Astrocyte of the spinal cord (primary cell): ENCODE measurements at regions not wholly inside any gene's neighbourhood (a gene's known extent, or its start where the extent isn't known, plus 50 kb on each side); places are given as distances from the start of the nearest gene placed in this dataset.

Experiments used
- DNase-seq: peaks from one replicate; pipeline ENCODE4 v3.0.0; 2011; ENCODE audit warnings: low read depth, low spot score
- H3K4me3 ChIP-seq: 2 replicates; pipeline ENCODE4 v1.5.1; 2011; ENCODE audit warnings: low read depth, mild to moderate bottlenecking, low read length, moderate library complexity
- in situ Hi-C: cut with HindIII; loops from 2 replicates; pipeline ENCODE4 v1.10.0; 2017; ENCODE audit warnings: low sequenced_read_pairs
- TF ChIP-seq, protein P1 (sequence below): IDR thresholded peaks from 2 replicates; pipeline ENCODE4 v1.5.1; 2012; ENCODE audit warnings: low read depth, mild to moderate bottlenecking, low read length, inconsistent platforms

DNA sequence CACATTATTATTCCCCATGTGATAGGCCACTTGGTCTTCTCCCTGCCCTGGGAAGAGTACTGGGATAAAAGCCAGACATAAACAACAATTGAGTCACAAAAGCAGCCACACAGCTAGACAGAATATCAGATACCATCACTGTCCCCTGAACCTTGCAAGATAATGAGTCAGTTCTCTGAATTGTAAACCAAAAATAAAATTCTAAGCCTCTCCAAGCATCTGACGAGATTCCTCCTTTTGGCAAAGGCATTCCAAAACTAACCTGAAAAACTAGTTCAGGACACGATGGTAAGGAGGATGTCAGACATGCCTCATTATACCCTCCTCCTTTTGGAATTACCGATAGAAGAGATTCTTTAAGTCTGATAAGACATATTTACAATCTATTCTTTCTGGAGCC is 450.7 kb downstream of the HTR7 start:
- H3K4me3 ChIP-seq = no peak overlapping the region
- in situ Hi-C loops = no loop called here
- DNase-seq = peak; percentile 41
- TF ChIP-seq, protein P1, sequence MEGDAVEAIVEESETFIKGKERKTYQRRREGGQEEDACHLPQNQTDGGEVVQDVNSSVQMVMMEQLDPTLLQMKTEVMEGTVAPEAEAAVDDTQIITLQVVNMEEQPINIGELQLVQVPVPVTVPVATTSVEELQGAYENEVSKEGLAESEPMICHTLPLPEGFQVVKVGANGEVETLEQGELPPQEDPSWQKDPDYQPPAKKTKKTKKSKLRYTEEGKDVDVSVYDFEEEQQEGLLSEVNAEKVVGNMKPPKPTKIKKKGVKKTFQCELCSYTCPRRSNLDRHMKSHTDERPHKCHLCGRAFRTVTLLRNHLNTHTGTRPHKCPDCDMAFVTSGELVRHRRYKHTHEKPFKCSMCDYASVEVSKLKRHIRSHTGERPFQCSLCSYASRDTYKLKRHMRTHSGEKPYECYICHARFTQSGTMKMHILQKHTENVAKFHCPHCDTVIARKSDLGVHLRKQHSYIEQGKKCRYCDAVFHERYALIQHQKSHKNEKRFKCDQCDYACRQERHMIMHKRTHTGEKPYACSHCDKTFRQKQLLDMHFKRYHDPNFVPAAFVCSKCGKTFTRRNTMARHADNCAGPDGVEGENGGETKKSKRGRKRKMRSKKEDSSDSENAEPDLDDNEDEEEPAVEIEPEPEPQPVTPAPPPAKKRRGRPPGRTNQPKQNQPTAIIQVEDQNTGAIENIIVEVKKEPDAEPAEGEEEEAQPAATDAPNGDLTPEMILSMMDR = no peak

DNA sequence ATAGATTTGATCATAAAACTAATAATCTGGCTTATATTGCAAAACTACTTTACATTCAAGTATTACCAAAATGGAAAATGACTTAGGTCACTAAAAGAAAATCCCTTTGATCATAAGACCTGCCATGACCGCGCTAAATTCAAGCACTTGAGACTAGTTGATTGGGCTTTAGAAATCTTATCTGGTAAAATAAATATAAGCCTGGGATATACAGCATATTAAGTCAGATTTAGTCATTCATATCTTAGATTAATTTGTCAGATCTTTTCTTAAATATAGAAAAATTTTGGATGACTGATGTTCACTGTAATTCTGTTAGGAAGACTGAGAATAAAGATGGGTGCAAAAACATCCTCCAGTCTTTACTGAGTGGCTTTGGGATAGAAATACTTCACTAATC is 450.0 kb downstream of the HTR7 start:
- no peak for DNase-seq
- H3K4me3 ChIP-seq = no peak overlapping the region
- in situ Hi-C loops = no loop called here
- TF ChIP-seq, protein P1 = no peak

DNA sequence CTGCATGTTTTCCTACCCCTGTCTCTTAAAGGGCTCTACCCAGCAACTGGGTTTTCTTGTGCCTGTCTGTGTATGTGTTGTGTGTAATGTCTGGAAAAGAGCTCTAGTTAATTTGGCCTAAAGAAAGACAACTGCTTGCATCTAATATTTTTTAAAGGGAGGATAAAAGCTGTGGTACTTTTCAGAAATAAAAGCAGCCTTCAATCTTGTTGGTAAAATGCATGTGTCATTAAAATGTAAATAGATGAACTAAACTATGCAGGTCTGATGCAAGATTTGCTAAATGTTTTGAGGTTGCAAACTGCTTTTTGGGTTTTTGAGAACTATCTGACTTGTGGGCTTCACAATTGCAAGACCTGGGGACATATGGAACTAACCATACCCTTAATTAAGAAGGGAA is 445.3 kb downstream of the HTR7 start:
- DNase-seq = no peak
- H3K4me3 ChIP-seq = no peak overlapping the region
- TF ChIP-seq, protein P1 = no peak
- in situ Hi-C loops = no loop called here

DNA sequence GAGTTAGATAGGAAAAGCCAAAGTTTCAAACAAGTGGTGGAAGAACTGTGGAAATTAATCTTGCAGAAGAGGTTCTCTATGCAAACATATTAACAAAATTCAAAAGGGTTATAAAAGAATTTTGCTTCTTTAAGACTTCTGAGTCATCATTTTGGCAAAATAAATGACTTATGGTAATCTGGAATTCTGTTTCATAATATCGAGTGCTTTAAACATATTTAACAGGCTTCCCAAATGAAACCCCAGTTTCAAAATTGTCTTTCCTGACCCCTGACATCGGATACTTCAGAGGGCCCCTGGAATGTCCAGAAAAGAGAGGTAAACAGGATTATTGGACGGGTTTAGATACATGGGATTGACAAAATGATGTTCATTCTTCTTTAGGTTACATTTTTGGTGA is 444.6 kb downstream of the HTR7 start:
- no peak overlapping the region for H3K4me3 ChIP-seq
- peak; percentile 47 for DNase-seq
- in situ Hi-C loops = no loop called here
- TF ChIP-seq, protein P1 = no peak

DNA sequence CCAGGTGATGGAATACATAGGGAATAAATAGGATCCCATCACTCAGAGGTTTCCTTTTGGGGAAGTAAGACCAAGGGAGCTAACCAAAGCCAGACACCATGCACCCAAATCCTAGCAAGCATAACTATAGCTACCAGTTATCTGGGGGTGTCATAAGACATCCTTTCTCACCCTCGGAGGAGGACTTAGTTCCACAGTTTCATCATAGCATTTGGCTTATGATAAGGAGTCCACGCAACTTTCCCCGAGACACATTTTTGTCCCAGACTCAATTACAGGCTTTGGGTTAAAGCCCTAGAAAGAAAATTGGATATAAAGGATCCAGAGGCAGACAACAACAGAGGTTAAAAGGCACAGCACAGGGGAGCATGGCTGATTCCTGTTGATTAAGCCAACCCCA is 442.9 kb downstream of the HTR7 start:
- in situ Hi-C loops = no loop called here
- TF ChIP-seq, protein P1 = no peak
- H3K4me3 ChIP-seq = no peak overlapping the region
- no peak for DNase-seq

DNA sequence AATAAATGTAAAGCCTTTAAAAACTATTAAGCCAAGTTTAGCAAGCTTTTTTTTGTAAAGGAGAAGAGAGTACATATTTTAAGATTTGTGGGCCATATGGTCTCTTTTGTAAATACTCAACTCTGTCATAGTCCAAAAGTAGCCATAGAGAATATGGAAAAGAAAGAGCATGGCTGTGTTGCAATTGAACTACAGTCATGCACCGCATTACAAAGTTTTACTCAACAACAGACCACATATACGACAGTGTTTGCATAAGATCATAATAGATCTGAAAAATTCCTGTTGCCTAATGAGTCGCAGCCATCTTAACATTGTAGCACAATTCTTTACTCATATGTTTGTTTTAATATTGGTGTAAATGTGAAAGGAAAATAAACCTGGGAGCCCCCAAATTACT is 440.8 kb downstream of the HTR7 start:
- in situ Hi-C loops = no loop called here
- DNase-seq = peak; percentile 72
- TF ChIP-seq, protein P1 = no peak
- H3K4me3 ChIP-seq = no peak overlapping the region
